ENCODE measurements at regions not wholly inside any gene's neighbourhood (a gene's known extent, or its start where the extent isn't known, plus 50 kb on each side); places are given as distances from the start of the nearest gene placed in this dataset.

DNA sequence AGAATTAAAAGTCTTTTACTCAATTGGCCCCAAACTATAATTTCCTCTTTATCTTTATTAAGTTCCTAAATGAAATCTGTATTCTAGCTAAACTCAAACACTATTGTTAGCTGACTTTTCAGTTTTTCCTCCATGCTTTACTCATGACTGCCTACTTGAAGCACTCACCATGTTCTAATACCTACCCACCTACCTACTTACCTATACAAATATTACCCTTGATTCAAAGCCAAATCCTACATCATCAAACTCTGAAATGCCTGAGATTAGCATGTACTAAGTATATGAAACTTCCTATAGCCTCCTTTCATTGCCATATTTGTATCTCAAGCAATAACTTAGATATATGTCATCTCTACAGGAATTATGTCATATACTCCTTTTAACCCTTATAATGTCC, 259.7 kb downstream of the HDGFL1 start:
- ChIA-PET POLR2A (interaction anchor here (3.0 kb wide), 1 partner anchor 1235 kb away, joined by 13 read pairs; the partner anchor contains the start of gene SOX4), CTCF (interaction anchor here (0.6 to 2.4 kb wide), 7 partner anchors 52 to 1232 kb away, joined by 3 to 12 read pairs (median 4); no protein-coding TSS in a partner anchor)

More for the DNA sequence above, 259.7 kb downstream of the HDGFL1 start:
- H3K4me1 ChIP-seq (ENCODE audit: control insufficient read depth, extremely low read depth, insufficient read depth, low read length) = peaks cover 31% of the 10 kb centered on the region
- no TSS peak for BruUV-seq (replicated peaks)
- dilution Hi-C loops (cut with MboI; ENCODE audit: extremely low pct_ligation_motif_present, low sequenced_read_pairs) (no loop called here), intact Hi-C loops (cut with micrococcal nuclease) (loop anchor here (2.0 to 10.0 kb wide), 7 partner anchors 64 to 1952 kb away; no protein-coding TSS in a partner anchor)
- H3K9ac ChIP-seq (replicated peaks; ENCODE audit: extremely low read depth, insufficient read depth, low read length) = peak overlapping the region; percentile 96
- H3K79me2 ChIP-seq (ENCODE audit: control insufficient read depth, insufficient read depth, low read length) = no peaks in the 10 kb centered on the region
- H3K9me3 ChIP-seq (replicated peaks; ENCODE audit: control insufficient read depth, insufficient read depth, low read length) = no peaks in the 10 kb centered on the region
- H3K4me3 ChIP-seq (replicated peaks in 1 of 3; ENCODE audit: insufficient read depth in 1 of 3, low read depth in 1 of 3, low read length in 3 of 3) = no peak overlapping the region
- H2AFZ ChIP-seq (ENCODE audit: low read depth, low read length) = no peak overlapping the region
- H4K20me1 ChIP-seq (replicated peaks; ENCODE audit: control insufficient read depth, extremely low read depth, insufficient read depth, low read length) = no peaks in the 10 kb centered on the region
- H3K27ac ChIP-seq (ENCODE audit: insufficient read depth, low read depth, low read length) = peak overlapping the region; percentile 96
- DNase-seq (ENCODE audit: low read depth, low spot score) (peak; percentile 26), FAIRE-seq (no peak)
- H3K4me2 ChIP-seq (ENCODE audit: insufficient read depth, low read length) = peak overlapping the region; percentile 84
- H3K27me3 ChIP-seq (ENCODE audit: control insufficient read depth in 2 of 2, insufficient read depth in 2 of 2, low read length in 2 of 2) = no peaks in the 10 kb centered on the region
- no peaks in the 10 kb centered on the region for H3K36me3 ChIP-seq (ENCODE audit: control insufficient read depth in 2 of 2, extremely low read depth in 1 of 2, insufficient read depth in 2 of 2, low read length in 2 of 2)
- no peak for TF ChIP-seq GATA2 (IDR thresholded peaks at IDR 0.05; ENCODE audit: insufficient read depth, insufficient read length, low read depth, low read length)
- TF ChIP-seq EZH2 (IDR thresholded peaks at IDR 0.05; ENCODE audit: borderline replicate concordance, low read depth, low read length, severe bottlenecking) = no peak
- TF ChIP-seq FOS (IDR thresholded peaks at IDR 0.05; ENCODE audit: borderline replicate concordance, insufficient read depth, low read length) = no peak
- no peak for TF ChIP-seq JUN (IDR thresholded peaks at IDR 0.05; ENCODE audit: borderline replicate concordance, insufficient read depth, insufficient read length, low read depth)
- no peak for TF ChIP-seq POLR2AphosphoS5 (IDR thresholded peaks at IDR 0.05; ENCODE audit: insufficient read depth, low read depth, low read length)
- no peak for TF ChIP-seq MYC (IDR thresholded peaks at IDR 0.05; ENCODE audit: low read depth, low read length)
- TF ChIP-seq, protein P1, sequence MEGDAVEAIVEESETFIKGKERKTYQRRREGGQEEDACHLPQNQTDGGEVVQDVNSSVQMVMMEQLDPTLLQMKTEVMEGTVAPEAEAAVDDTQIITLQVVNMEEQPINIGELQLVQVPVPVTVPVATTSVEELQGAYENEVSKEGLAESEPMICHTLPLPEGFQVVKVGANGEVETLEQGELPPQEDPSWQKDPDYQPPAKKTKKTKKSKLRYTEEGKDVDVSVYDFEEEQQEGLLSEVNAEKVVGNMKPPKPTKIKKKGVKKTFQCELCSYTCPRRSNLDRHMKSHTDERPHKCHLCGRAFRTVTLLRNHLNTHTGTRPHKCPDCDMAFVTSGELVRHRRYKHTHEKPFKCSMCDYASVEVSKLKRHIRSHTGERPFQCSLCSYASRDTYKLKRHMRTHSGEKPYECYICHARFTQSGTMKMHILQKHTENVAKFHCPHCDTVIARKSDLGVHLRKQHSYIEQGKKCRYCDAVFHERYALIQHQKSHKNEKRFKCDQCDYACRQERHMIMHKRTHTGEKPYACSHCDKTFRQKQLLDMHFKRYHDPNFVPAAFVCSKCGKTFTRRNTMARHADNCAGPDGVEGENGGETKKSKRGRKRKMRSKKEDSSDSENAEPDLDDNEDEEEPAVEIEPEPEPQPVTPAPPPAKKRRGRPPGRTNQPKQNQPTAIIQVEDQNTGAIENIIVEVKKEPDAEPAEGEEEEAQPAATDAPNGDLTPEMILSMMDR (IDR thresholded peaks at IDR 0.05; ENCODE audit: extremely low read depth in 1 of 2, insufficient read depth in 1 of 2, low read depth in 1 of 2, low read length in 2 of 2) = no peak
- no peak for TF ChIP-seq POLR2A (IDR thresholded peaks at IDR 0.05; ENCODE audit: low read depth, low read length)
- TF ChIP-seq, protein P2, sequence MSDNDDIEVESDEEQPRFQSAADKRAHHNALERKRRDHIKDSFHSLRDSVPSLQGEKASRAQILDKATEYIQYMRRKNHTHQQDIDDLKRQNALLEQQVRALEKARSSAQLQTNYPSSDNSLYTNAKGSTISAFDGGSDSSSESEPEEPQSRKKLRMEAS (IDR thresholded peaks at IDR 0.05; ENCODE audit: insufficient read depth, insufficient read length) = no peak
- no peaks in the 10 kb centered on the region for H3K9me1 ChIP-seq (replicated peaks; ENCODE audit: control insufficient read depth, extremely low read depth, insufficient read depth, low read length)
